RWPE2 (cell line): ENCODE measurements at regions not wholly inside any gene's neighbourhood (a gene's known extent, or its start where the extent isn't known, plus 50 kb on each side); places are given as distances from the start of the nearest gene placed in this dataset.

ENCODE experiments used
- ATAC-seq: fragments of 200-7000 bp; cut with Tn5 transposase; 3 replicates; pipeline ENCODE4 v1.9.1; 2021; ENCODE audit warnings: low read depth
- DNase-seq: peaks from one replicate; pipeline ENCODE4 v3.0.0-alpha.2; 2020; ENCODE audit warnings: low spot score
- H3K27ac ChIP-seq: fragments of 450-650 bp; 2 replicates; pipeline ENCODE4 v1.5.1; 2017; ENCODE audit warnings: mild to moderate bottlenecking; ENCODE audit not compliant: poor library complexity, severe bottlenecking
- H3K27me3 ChIP-seq: fragments of 250-450 bp; sonication (Bioruptor Pico); 2 replicates; pipeline ENCODE4 v1.5.1; 2021; ENCODE audit warnings: mild to moderate bottlenecking, moderate library complexity; ENCODE audit not compliant: insufficient read depth, poor library complexity, severe bottlenecking
- H3K36me3 ChIP-seq: fragments of 250-450 bp; sonication (Bioruptor Pico); 2 replicates; pipeline ENCODE4 v1.5.1; 2020; ENCODE audit warnings: low read depth, mild to moderate bottlenecking, moderate library complexity
- H3K4me1 ChIP-seq: fragments of 250-450 bp; sonication (Bioruptor Pico); 2 replicates; pipeline ENCODE4 v1.5.1; 2021; ENCODE audit warnings: mild to moderate bottlenecking, moderate library complexity; ENCODE audit not compliant: insufficient read depth, poor library complexity, severe bottlenecking
- H3K4me3 ChIP-seq: fragments of 250-450 bp; sonication (Bioruptor Pico); 2 replicates; pipeline ENCODE4 v1.5.1; 2021; ENCODE audit warnings: mild to moderate bottlenecking, moderate library complexity; ENCODE audit not compliant: severe bottlenecking
- H3K9me3 ChIP-seq: fragments of 250-450 bp; sonication (Bioruptor Pico); 2 replicates; pipeline ENCODE4 v1.5.1; 2021; ENCODE audit warnings: mild to moderate bottlenecking, moderate library complexity; ENCODE audit not compliant: severe bottlenecking
- CTCF ChIP-seq: fragments of 450-650 bp; IDR thresholded peaks from one replicate; pipeline ENCODE4 v1.5.1; 2017; ENCODE audit warnings: mild to moderate bottlenecking, moderate library complexity; ENCODE audit not compliant: poor library complexity, severe bottlenecking

DNA sequence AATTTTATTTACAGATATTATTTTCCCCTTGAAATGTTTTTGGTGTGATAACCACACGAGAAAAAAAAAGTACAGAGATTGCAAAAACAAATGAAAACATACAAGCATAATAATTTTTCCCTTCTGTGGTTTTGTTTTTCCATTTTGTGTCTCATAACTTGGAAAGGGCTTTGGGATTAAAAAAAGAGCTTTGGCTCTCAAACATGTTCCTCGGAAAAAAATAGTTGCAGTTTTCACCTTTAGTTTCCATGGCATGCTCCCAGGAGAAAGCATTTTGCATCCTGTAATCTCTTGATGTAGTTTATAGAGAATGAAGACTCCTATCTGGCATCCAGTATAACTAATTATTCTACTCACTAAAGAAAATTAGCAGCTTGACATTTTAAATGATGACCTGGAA is 362.1 kb upstream of the PDGFD start:
- DNase-seq = no peak
- Histone ChIP-seq H3K27ac (no peak overlapping the region), H3K27me3 (no peaks in the 10 kb centered on the region)

DNA sequence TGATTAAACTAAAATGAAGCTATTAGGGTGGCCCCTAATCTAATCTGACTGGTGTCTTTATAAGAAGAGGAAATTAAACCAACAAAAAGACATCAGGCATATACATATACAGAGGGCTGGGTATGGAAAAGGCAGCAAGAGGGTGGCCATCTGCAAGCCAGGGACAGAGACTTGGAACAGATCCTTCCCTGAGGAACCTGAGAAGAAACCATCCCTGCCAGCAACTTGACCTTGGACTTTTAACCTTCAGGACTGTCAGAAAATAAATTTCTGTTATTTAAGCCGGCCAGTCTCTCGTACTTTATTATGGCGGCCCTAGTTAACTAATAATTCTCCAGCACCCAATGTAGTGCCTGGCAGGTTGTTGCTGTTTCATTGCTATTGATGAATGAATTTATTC is 361.5 kb upstream of the PDGFD start:
- no peak for DNase-seq
- H3K27me3 ChIP-seq = no peaks in the 10 kb centered on the region

More for the DNA sequence above, 362.1 kb upstream of the PDGFD start:
- Histone ChIP-seq H3K9me3 (no peaks in the 10 kb centered on the region), H3K36me3 (no peaks in the 10 kb centered on the region), H3K4me1 (no peaks in the 10 kb centered on the region), H3K4me3 (no peak overlapping the region)
- TF ChIP-seq CTCF = no peak
- ATAC-seq = no peak

DNA sequence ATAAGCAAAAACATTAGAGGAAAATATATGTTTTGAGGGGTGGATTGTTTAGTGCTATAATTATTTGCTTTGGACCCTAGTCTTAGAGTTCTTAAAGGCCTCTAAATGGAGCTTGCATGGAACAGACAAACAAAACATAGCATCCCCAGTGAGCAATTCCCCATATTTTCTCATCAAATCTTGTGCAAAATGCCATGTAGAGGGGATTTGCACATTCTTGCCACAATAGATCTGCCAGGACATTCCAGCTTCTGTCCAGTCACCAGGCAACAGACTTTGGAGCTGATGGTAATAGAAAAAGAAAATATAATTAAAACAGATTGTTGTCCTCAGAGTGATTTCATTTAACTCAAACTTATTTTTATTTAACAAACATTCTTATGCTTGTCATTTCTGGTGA is 360.3 kb upstream of the PDGFD start:
- DNase-seq = no peak
- H3K4me3 ChIP-seq = no peak overlapping the region
- no peaks in the 10 kb centered on the region for H3K36me3 ChIP-seq
- no peaks in the 10 kb centered on the region for H3K9me3 ChIP-seq
- no peaks in the 10 kb centered on the region for H3K27me3 ChIP-seq
- H3K4me1 ChIP-seq = no peaks in the 10 kb centered on the region
- TF ChIP-seq CTCF = no peak
- no peak overlapping the region for H3K27ac ChIP-seq
- ATAC-seq = no peak

More for the DNA sequence above, 361.5 kb upstream of the PDGFD start:
- Histone ChIP-seq H3K4me1 (no peaks in the 10 kb centered on the region), H3K9me3 (no peaks in the 10 kb centered on the region), H3K36me3 (no peaks in the 10 kb centered on the region), H3K27ac (no peak overlapping the region), H3K4me3 (no peak overlapping the region)
- TF ChIP-seq CTCF = no peak
- no peak for ATAC-seq

DNA sequence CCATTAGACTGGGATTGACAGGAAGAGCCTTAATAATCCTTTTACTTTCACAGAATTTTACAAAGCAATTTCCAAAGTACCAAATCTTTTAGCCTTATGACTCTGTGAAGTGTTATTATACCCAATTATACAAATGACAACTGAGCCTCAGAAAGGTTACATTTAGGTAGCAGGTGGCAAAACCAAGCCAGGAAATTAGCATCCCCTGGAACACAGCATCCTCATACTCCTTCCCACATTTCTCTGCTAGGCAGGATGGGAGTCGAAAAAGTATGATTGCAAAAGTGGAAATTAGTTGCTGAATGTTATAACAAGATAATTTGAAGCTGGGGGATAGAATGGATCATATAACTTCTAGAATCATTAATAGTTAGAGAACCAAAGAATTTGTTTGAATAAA is 359.7 kb upstream of the PDGFD start:
- H3K9me3 ChIP-seq = no peaks in the 10 kb centered on the region
- TF ChIP-seq CTCF = no peak
- DNase-seq = no peak
- ATAC-seq = no peak
- no peak overlapping the region for H3K27ac ChIP-seq
- H3K4me3 ChIP-seq = no peak overlapping the region
- no peaks in the 10 kb centered on the region for H3K4me1 ChIP-seq
- no peaks in the 10 kb centered on the region for H3K27me3 ChIP-seq
- H3K36me3 ChIP-seq = no peaks in the 10 kb centered on the region

DNA sequence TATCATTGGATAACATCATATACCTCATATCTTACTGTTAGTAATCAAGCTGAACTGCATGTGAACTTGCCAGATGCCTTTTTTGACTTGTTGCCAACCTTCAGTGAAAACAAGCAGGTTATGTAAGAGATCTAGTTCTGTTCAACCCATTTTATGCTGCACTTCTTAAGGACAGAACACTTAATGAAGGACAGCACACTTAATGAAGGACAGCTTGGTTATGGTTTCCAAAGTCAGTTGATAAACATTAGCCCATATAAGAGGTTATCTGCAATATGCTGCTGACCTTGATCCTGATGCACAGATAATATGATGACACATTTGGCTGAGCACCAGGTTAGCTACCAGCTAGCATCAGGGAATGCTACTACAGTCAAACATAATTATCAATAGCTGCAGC is 358.7 kb upstream of the PDGFD start:
- TF ChIP-seq CTCF = no peak
- Histone ChIP-seq H3K9me3 (no peaks in the 10 kb centered on the region), H3K4me1 (no peaks in the 10 kb centered on the region), H3K27ac (no peak overlapping the region), H3K36me3 (no peaks in the 10 kb centered on the region), H3K27me3 (no peaks in the 10 kb centered on the region), H3K4me3 (no peak overlapping the region)
- DNase-seq = no peak
- ATAC-seq = no peak
